KMS-11 (cell line): ENCODE measurements at regions not wholly inside any gene's neighbourhood (a gene's known extent, or its start where the extent isn't known, plus 50 kb on each side); places are given as distances from the start of the nearest gene placed in this dataset.

ENCODE experiments used
- H2AFZ ChIP-seq: fragments of 200-600 bp; sonication (generic); 2 replicates; pipeline ENCODE4 v1.6.1; 2016; ENCODE audit warnings: antibody characterized with exemption, mixed run types, low read depth
- H3K27ac ChIP-seq: fragments of 200-600 bp; sonication (generic); 2 replicates; pipeline ENCODE4 v1.6.1; 2016; ENCODE audit warnings: mild to moderate bottlenecking, mixed run types
- H3K27me3 ChIP-seq: fragments of 200-600 bp; sonication (generic); 2 replicates; pipeline ENCODE4 v1.6.1; 2017; ENCODE audit warnings: mild to moderate bottlenecking, low read depth, mixed run types, moderate library complexity; ENCODE audit not compliant: insufficient read depth
- H3K36me3 ChIP-seq: fragments of 200-600 bp; sonication (generic); 2 replicates; pipeline ENCODE4 v1.6.1; 2017; ENCODE audit warnings: mild to moderate bottlenecking, mixed run types; ENCODE audit not compliant: insufficient read depth
- H3K4me1 ChIP-seq: fragments of 200-600 bp; sonication (generic); 2 replicates; pipeline ENCODE4 v1.6.1; 2016; ENCODE audit warnings: mild to moderate bottlenecking, low read depth, mixed run types; ENCODE audit not compliant: poor library complexity, severe bottlenecking
- H3K4me2 ChIP-seq: fragments of 200-600 bp; sonication (generic); 2 replicates; pipeline ENCODE4 v1.7.0; 2016; ENCODE audit warnings: mild to moderate bottlenecking, mixed run types
- H3K4me3 ChIP-seq: fragments of 200-600 bp; sonication (generic); IDR thresholded peaks from 2 replicates; pipeline ENCODE4 v1.6.1; 2017; ENCODE audit warnings: low read depth, low read length, mixed read lengths; ENCODE audit not compliant: insufficient read depth
- H3K79me2 ChIP-seq: fragments of 200-600 bp; sonication (generic); 2 replicates; pipeline ENCODE4 v1.6.1; 2016; ENCODE audit warnings: low read depth, mixed run types; ENCODE audit not compliant: insufficient read depth
- H3K9ac ChIP-seq: fragments of 200-600 bp; sonication (generic); 2 replicates; pipeline ENCODE4 v1.6.1; 2016; ENCODE audit warnings: mild to moderate bottlenecking, mixed run types
- H4K20me1 ChIP-seq: fragments of 200-600 bp; sonication (generic); 2 replicates; pipeline ENCODE4 v1.6.1; 2016; ENCODE audit warnings: mild to moderate bottlenecking, mixed run types; ENCODE audit not compliant: insufficient read depth
- TF ChIP-seq, protein P1 (sequence below): fragments of 200-600 bp; sonication (generic); conservative IDR thresholded peaks from 2 replicates; pipeline ENCODE4 v1.6.1; 2017; ENCODE audit warnings: low read depth, mild to moderate bottlenecking, antibody characterized with exemption, low read length, moderate library complexity, mixed read lengths

DNA sequence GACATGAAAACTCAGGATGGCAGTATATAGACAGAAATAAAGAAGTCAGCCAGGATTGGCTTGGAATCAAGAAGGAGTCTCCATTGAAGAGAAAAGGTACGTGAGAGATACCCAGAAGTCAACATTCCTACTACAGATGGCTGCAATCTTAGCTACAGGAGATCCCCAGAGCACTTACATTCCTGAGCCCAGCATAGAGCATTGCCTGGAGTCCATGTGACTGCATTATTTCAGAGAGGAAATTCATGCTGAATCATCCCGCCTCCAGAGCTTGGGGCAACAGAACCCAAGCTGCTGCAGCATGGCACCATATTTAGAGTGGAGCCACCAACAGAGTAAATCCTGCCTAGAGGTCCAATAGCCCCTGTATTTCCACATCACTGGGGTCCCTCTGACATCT, 125.0 kb upstream of the GRIK2 start:
- Histone ChIP-seq H3K4me2 (no peak overlapping the region), H3K9ac (no peak overlapping the region), H3K4me1 (no peaks in the 10 kb centered on the region), H3K27ac (no peak overlapping the region), H3K79me2 (no peaks in the 10 kb centered on the region), H3K4me3 (no peak overlapping the region), H2AFZ (no peak overlapping the region), H3K36me3 (no peaks in the 10 kb centered on the region), H3K27me3 (no peaks in the 10 kb centered on the region), H4K20me1 (no peaks in the 10 kb centered on the region)
- TF ChIP-seq, protein P1, sequence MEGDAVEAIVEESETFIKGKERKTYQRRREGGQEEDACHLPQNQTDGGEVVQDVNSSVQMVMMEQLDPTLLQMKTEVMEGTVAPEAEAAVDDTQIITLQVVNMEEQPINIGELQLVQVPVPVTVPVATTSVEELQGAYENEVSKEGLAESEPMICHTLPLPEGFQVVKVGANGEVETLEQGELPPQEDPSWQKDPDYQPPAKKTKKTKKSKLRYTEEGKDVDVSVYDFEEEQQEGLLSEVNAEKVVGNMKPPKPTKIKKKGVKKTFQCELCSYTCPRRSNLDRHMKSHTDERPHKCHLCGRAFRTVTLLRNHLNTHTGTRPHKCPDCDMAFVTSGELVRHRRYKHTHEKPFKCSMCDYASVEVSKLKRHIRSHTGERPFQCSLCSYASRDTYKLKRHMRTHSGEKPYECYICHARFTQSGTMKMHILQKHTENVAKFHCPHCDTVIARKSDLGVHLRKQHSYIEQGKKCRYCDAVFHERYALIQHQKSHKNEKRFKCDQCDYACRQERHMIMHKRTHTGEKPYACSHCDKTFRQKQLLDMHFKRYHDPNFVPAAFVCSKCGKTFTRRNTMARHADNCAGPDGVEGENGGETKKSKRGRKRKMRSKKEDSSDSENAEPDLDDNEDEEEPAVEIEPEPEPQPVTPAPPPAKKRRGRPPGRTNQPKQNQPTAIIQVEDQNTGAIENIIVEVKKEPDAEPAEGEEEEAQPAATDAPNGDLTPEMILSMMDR = no peak

- H3K36me3 ChIP-seq = no peaks in the 10 kb centered on the region
- TF ChIP-seq, protein P1 = no peak
These were observed 118.3 kb upstream of the GRIK2 start for GRCh38 chr6:101275251-101275650.

DNA sequence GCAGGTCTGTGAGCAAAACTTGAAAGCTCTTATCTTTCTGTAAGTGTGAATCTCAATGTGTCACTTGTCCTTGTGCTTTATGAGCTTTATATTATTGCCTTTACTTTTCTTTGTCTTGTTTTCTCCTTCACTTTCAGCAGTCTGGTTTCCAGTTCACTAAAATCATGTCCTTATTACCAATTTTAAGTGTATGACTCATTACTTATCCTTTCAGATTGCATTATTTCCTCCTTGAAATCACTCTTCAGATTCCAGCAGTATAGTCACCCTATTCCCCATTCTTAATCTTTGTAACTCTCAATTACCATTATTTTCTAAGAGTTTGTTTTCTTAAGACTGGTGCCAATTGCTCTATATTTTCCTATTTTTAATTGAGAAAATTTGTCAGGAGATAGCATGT, 117.4 kb upstream of the GRIK2 start:
- Histone ChIP-seq H3K27ac (no peak overlapping the region), H2AFZ (no peak overlapping the region), H3K4me3 (no peak overlapping the region), H3K79me2 (no peaks in the 10 kb centered on the region), H3K9ac (no peak overlapping the region), H3K27me3 (no peaks in the 10 kb centered on the region), H4K20me1 (no peaks in the 10 kb centered on the region), H3K4me2 (no peak overlapping the region), H3K4me1 (no peaks in the 10 kb centered on the region), H3K36me3 (no peaks in the 10 kb centered on the region)
- TF ChIP-seq, protein P1 = no peak

More at GRCh38 chr6:101275251-101275650, 118.3 kb upstream of the GRIK2 start:
- no peak overlapping the region for H3K4me3 ChIP-seq
- no peaks in the 10 kb centered on the region for H3K27me3 ChIP-seq
- H3K9ac ChIP-seq = no peak overlapping the region
- H3K4me1 ChIP-seq = no peaks in the 10 kb centered on the region
- H4K20me1 ChIP-seq = no peaks in the 10 kb centered on the region
- H3K4me2 ChIP-seq = no peak overlapping the region
- H3K79me2 ChIP-seq = no peaks in the 10 kb centered on the region
- no peak overlapping the region for H3K27ac ChIP-seq
- H2AFZ ChIP-seq = no peak overlapping the region

DNA sequence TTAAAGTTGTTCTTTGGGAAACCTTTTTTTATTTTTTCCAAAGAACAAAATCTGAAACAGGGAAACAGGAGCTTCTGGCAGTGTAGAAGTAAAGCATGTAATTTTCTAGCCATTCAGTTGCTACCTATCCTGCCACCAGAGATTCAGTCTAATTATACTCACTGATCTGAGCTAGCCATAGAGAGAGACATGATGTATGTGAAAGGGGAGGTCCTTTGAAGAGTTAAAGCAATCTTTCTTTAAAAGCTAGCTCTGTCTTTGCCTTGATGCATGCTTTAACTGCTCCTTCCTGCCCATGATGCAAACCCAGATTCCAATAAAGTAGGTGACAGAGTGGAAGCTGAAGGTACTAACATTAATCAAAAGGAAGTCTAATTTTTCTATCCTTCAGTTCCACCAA, 114.1 kb upstream of the GRIK2 start:
- Histone ChIP-seq H3K4me2 (no peak overlapping the region), H3K36me3 (no peaks in the 10 kb centered on the region), H3K4me3 (no peak overlapping the region), H2AFZ (no peak overlapping the region), H3K9ac (no peak overlapping the region), H3K27me3 (no peaks in the 10 kb centered on the region), H3K27ac (no peak overlapping the region), H3K79me2 (no peaks in the 10 kb centered on the region), H3K4me1 (no peaks in the 10 kb centered on the region), H4K20me1 (no peaks in the 10 kb centered on the region)
- TF ChIP-seq, protein P1 = no peak
